ENCODE measurements at regions not wholly inside any gene's neighbourhood (a gene's known extent, or its start where the extent isn't known, plus 50 kb on each side); places are given as distances from the start of the nearest gene placed in this dataset.
A peak's percentile ranks its signal among the peaks of the same experiment; 100 is the strongest.

- Histone ChIP-seq H2AFZ (ENCODE audit: low read depth, low read length) (no peak overlapping the region), H3K36me3 (ENCODE audit: insufficient read depth, low read length) (no peaks in the 10 kb centered on the region; the same call in 1 of the 2 replicates), H3K4me3 (ENCODE audit: low read depth in 1 of 2, low read length in 2 of 2) (no peak overlapping the region), H3K27ac (ENCODE audit: low read length) (no peak overlapping the region), H3K79me2 (ENCODE audit: insufficient read depth, low read length) (no peaks in the 10 kb centered on the region), H3K4me2 (ENCODE audit: insufficient read depth, low read length) (no peak overlapping the region), H3K9me3 (ENCODE audit: insufficient read depth, low read length, severe bottlenecking) (peaks cover 2% of the 10 kb centered on the region), H3K4me1 (ENCODE audit: insufficient read depth, low read length) (no peaks in the 10 kb centered on the region), H3K9ac (ENCODE audit: low read depth, low read length) (no peak overlapping the region), H3K27me3 (ENCODE audit: insufficient read depth, low read length, poor library complexity) (no peaks in the 10 kb centered on the region), H4K20me1 (ENCODE audit: insufficient read depth, low read length) (no peaks in the 10 kb centered on the region)
- no peak for TF ChIP-seq EZH2 (IDR thresholded peaks at IDR 0.05; ENCODE audit: borderline replicate concordance, low read depth, low read length, severe bottlenecking)
- TF ChIP-seq, protein P1, sequence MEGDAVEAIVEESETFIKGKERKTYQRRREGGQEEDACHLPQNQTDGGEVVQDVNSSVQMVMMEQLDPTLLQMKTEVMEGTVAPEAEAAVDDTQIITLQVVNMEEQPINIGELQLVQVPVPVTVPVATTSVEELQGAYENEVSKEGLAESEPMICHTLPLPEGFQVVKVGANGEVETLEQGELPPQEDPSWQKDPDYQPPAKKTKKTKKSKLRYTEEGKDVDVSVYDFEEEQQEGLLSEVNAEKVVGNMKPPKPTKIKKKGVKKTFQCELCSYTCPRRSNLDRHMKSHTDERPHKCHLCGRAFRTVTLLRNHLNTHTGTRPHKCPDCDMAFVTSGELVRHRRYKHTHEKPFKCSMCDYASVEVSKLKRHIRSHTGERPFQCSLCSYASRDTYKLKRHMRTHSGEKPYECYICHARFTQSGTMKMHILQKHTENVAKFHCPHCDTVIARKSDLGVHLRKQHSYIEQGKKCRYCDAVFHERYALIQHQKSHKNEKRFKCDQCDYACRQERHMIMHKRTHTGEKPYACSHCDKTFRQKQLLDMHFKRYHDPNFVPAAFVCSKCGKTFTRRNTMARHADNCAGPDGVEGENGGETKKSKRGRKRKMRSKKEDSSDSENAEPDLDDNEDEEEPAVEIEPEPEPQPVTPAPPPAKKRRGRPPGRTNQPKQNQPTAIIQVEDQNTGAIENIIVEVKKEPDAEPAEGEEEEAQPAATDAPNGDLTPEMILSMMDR (IDR thresholded peaks at IDR 0.05; ENCODE audit: borderline replicate concordance, extremely low read depth, low read length, poor library complexity, severe bottlenecking) = peak; percentile 21
- ATAC-seq (ENCODE audit: insufficient read depth, low read depth) (no peak), DNase-seq (no peak)
These were observed 247.2 kb upstream of the MTMR8 start for GRCh38 chrX:64642482-64642881.

All from DND-41 (cell line).